A673 (cell line): ENCODE measurements at regions not wholly inside any gene's neighbourhood (a gene's known extent, or its start where the extent isn't known, plus 50 kb on each side); places are given as distances from the start of the nearest gene placed in this dataset.
A peak's percentile ranks its signal among the peaks of the same experiment; 100 is the strongest.

Source experiments
- BruUV-seq: library from RNA; stranded (reverse); fragments of 400-500 nt; replicated peaks from 2 replicates; lab custom pipeline; 2021; lab: Mats Ljungman, UMichigan
- CTCF ChIA-PET: fragments of 300-600 bp; sonication (Branson Sonifier 250); formaldehyde crosslinking; loops from one replicate; lab custom pipeline; 2022; ENCODE audit warnings: antibody characterized with exemption; lab: Charles Lee
- POLR2A ChIA-PET: fragments of 300-600 bp; sonication (Branson Sonifier 250); formaldehyde crosslinking; loops from one replicate; lab custom pipeline; 2022; ENCODE audit warnings: antibody characterized with exemption; ENCODE audit not compliant: low non-redundant PET; lab: Charles Lee
- DNase-seq: peaks from one replicate; pipeline ENCODE4 v3.0.0-alpha.2; 2015; ENCODE audit warnings: low spot score
- H3K27ac ChIP-seq: fragments of 200-600 bp; sonication (generic); 2 replicates; pipeline ENCODE4 v1.5.1; 2016; ENCODE audit warnings: mixed run types, low read depth, mild to moderate bottlenecking, mixed read lengths, antibody characterized with exemption, low read length; ENCODE audit not compliant: poor library complexity, severe bottlenecking
- H3K27me3 ChIP-seq: fragments of 200-600 bp; sonication (generic); replicated peaks from 2 replicates; pipeline ENCODE4 v1.6.1; 2017; ENCODE audit warnings: mixed run types, low read depth, mild to moderate bottlenecking, mixed read lengths, antibody characterized with exemption, low read length; ENCODE audit not compliant: insufficient read depth, poor library complexity
- H3K36me3 ChIP-seq: fragments of 200-600 bp; sonication (generic); 2 replicates; pipeline ENCODE4 v1.6.1; 2016; ENCODE audit warnings: mixed run types, mild to moderate bottlenecking, mixed read lengths, antibody characterized with exemption, low read length; ENCODE audit not compliant: insufficient read depth, poor library complexity, severe bottlenecking
- H3K4me1 ChIP-seq: fragments of 200-600 bp; sonication (generic); 2 replicates; pipeline ENCODE4 v1.6.1; 2017; ENCODE audit warnings: mixed run types, mild to moderate bottlenecking, mixed read lengths, antibody characterized with exemption, low read length; ENCODE audit not compliant: insufficient read depth, poor library complexity, severe bottlenecking
- H3K4me3 ChIP-seq: fragments of 200-600 bp; sonication (generic); 2 replicates; pipeline ENCODE4 v1.5.1; 2016; ENCODE audit warnings: low read depth, mixed run types, mild to moderate bottlenecking, mixed read lengths, low read length; ENCODE audit not compliant: poor library complexity, severe bottlenecking
- H3K9me3 ChIP-seq: fragments of 200-600 bp; sonication (generic); 2 replicates; pipeline ENCODE4 v1.6.1; 2016; ENCODE audit warnings: mixed run types, low read depth, mild to moderate bottlenecking, mixed read lengths, antibody characterized with exemption, low read length; ENCODE audit not compliant: poor library complexity, severe bottlenecking
- EZH2 ChIP-seq: fragments of 200-600 bp; sonication (generic); IDR thresholded peaks from 2 replicates; pipeline ENCODE4 v1.6.1; 2017; ENCODE audit warnings: borderline replicate concordance, low read depth, mild to moderate bottlenecking, mixed read lengths, antibody characterized with exemption, low read length; ENCODE audit not compliant: poor library complexity, severe bottlenecking
- intact Hi-C: fragments of 100-400 bp; cut with micrococcal nuclease; formaldehyde crosslinking; loops from one replicate; pipeline ENCODE4 v1.10.0; 2022; ENCODE audit not compliant: unreplicated experiment
- TF ChIP-seq, protein P1 (sequence below): fragments of 300-800, 200-600 bp; sonication (generic); conservative IDR thresholded peaks from 2 replicates; pipeline ENCODE4 v1.5.1; 2017; ENCODE audit warnings: low read depth, mild to moderate bottlenecking, antibody characterized with exemption, low read length, moderate library complexity, mixed read lengths

DNA sequence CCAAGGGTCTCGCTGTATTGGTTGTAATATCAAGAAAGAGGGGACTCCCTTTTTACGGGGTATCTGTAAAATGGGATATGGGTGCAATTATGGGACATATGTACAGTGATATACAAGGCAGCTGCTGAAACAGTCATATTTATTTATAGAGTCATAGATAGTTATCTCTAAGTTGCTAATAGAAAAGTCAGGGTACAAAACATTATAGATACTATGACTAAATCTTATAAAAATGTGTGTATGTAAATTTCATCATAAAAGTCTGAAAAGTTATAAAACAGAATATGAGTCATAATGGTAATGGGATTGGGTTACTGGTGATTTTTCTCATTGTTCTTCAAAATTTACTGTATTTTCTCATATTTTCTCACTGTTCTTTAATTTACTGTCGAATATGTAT lies 344.9 kb upstream of the SLCO3A1 start:
- BruUV-seq, result no TSS peak
- H3K4me1 ChIP-seq, result peaks cover 10% of the 10 kb centered on the region
- no peak for DNase-seq
- no peaks in the 10 kb centered on the region for H3K36me3 ChIP-seq
- H3K9me3 ChIP-seq, result no peaks in the 10 kb centered on the region
- POLR2A ChIA-PET, result no interaction called here
- no peak overlapping the region for H3K4me3 ChIP-seq
- H3K27ac ChIP-seq, result no peak overlapping the region
- H3K27me3 ChIP-seq, result no peaks in the 10 kb centered on the region
- intact Hi-C loops, result no loop called here
- CTCF ChIA-PET, result no interaction called here
- TF ChIP-seq, protein P1, sequence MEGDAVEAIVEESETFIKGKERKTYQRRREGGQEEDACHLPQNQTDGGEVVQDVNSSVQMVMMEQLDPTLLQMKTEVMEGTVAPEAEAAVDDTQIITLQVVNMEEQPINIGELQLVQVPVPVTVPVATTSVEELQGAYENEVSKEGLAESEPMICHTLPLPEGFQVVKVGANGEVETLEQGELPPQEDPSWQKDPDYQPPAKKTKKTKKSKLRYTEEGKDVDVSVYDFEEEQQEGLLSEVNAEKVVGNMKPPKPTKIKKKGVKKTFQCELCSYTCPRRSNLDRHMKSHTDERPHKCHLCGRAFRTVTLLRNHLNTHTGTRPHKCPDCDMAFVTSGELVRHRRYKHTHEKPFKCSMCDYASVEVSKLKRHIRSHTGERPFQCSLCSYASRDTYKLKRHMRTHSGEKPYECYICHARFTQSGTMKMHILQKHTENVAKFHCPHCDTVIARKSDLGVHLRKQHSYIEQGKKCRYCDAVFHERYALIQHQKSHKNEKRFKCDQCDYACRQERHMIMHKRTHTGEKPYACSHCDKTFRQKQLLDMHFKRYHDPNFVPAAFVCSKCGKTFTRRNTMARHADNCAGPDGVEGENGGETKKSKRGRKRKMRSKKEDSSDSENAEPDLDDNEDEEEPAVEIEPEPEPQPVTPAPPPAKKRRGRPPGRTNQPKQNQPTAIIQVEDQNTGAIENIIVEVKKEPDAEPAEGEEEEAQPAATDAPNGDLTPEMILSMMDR, result no peak
- no peak for TF ChIP-seq EZH2

DNA sequence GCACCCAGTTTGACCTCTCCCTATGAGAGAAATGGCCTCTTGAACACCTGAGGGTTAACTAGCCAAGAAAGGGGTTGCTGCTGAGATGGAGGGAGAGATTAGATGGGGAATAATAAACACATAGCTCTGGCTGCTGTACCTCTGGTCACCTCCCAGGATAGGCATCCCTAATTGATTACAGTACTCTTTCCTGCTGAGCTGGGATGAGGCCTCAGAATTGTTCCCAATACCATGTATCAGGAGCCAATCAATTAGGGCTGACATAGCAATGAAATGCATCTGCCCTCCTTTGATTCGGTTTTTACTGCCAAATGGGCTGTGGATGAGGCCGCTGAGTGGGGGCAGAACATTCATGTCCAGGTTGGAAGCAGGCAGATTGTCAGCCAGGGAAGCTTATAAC lies 339.4 kb upstream of the SLCO3A1 start:
- peaks cover 22% of the 10 kb centered on the region for H3K4me1 ChIP-seq
- H3K27ac ChIP-seq, result no peak overlapping the region
- DNase-seq, result no peak
- H3K36me3 ChIP-seq, result no peaks in the 10 kb centered on the region
- no peak for TF ChIP-seq EZH2
- TF ChIP-seq, protein P1, result no peak
- H3K27me3 ChIP-seq, result no peaks in the 10 kb centered on the region
- ChIA-PET POLR2A (no interaction called here), CTCF (no interaction called here)
- intact Hi-C loops, result no loop called here
- no TSS peak for BruUV-seq
- no peaks in the 10 kb centered on the region for H3K9me3 ChIP-seq
- no peak overlapping the region for H3K4me3 ChIP-seq

DNA sequence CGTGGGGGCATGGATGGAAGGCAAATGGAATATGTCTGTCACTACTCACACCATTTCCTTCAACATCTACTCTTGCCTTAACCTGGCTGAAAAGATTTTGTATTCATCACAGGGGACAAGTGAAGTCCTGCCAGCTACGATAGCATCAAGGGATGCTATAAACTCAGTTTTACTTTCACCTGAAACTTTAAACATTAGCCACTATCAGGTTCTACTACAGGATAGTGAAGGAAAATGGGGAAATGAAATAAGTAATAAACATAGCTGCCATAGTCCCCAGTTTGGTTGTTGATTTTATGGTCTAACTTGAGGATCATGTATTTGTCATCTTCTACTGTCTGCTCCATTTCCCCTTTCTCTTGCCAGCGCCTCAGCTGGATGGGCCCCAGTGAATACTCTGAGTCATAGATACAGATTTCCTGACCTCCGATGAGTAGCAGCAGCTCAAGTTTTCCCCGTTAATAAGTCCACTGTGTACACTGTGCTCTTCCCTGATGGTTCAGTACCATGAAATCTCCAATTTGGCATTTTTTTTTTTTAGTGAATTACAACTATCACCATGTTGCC lies 338.2 kb upstream of the SLCO3A1 start:
- ChIA-PET POLR2A (no interaction called here), CTCF (interaction anchor here (0.6 kb wide), 1 partner anchor 46 kb away, joined by 3 read pairs; no protein-coding TSS in a partner anchor)
- Histone ChIP-seq H3K9me3 (no peaks in the 10 kb centered on the region), H3K4me1 (peaks cover 22% of the 10 kb centered on the region), H3K4me3 (no peak overlapping the region), H3K27ac (no peak overlapping the region), H3K27me3 (no peaks in the 10 kb centered on the region), H3K36me3 (no peaks in the 10 kb centered on the region)
- intact Hi-C loops, result no loop called here
- no TSS peak for BruUV-seq
- TF ChIP-seq, protein P1, result no peak
- no peak for TF ChIP-seq EZH2
- DNase-seq, result peak; percentile 73
